Neural cell (in vitro differentiated cells): ENCODE measurements at regions not wholly inside any gene's neighbourhood (a gene's known extent, or its start where the extent isn't known, plus 50 kb on each side); places are given as distances from the start of the nearest gene placed in this dataset.

Experiments used
- H2AFZ ChIP-seq: fragments of 200-600, 300-800 bp; sonication (generic), shearing (Covaris generic); 2 replicates; pipeline ENCODE4 v1.6.0; 2014; ENCODE audit warnings: low read depth, mild to moderate bottlenecking, antibody characterized with exemption, low read length, moderate library complexity
- H3F3A ChIP-seq: fragments of 200-600 bp; shearing (Covaris generic); 2 replicates; pipeline ENCODE4 v1.6.1; 2016; ENCODE audit warnings: mild to moderate bottlenecking, moderate library complexity, mixed read lengths, antibody characterized with exemption, low read length; ENCODE audit not compliant: insufficient read depth, poor library complexity, severe bottlenecking
- H3K27ac ChIP-seq: fragments of 200-600, 300-800 bp; sonication (generic), shearing (Covaris generic); 2 replicates; pipeline ENCODE4 v1.5.1; 2014; ENCODE audit warnings: mild to moderate bottlenecking, low read length, moderate library complexity
- H3K27me3 ChIP-seq: fragments of 300-800, 200-600 bp; sonication (generic), shearing (Covaris generic); 2 replicates; pipeline ENCODE4 v1.6.0; 2014; ENCODE audit warnings: mild to moderate bottlenecking, low read depth, low read length, moderate library complexity; ENCODE audit not compliant: insufficient read depth
- H3K36me3 ChIP-seq: fragments of 300-800, 200-600 bp; sonication (generic), shearing (Covaris generic); 2 replicates; pipeline ENCODE4 v1.5.1; 2014; ENCODE audit warnings: mild to moderate bottlenecking, antibody characterized with exemption, low read length, moderate library complexity; ENCODE audit not compliant: insufficient read depth
- H3K4me2 ChIP-seq: fragments of 300-800, 200-600 bp; sonication (generic), shearing (Covaris generic); 2 replicates; pipeline ENCODE4 v1.6.0; 2014; ENCODE audit warnings: mild to moderate bottlenecking, low read length
- H3K4me3 ChIP-seq: fragments of 300-800, 200-600 bp; sonication (generic), shearing (Covaris generic); 2 replicates; pipeline ENCODE4 v1.5.1; 2014; ENCODE audit warnings: mild to moderate bottlenecking, low read length, moderate library complexity
- H3K79me2 ChIP-seq: fragments of 200-600 bp; shearing (Covaris generic); replicated peaks from 2 replicates; pipeline ENCODE4 v1.6.0; 2014; ENCODE audit warnings: mild to moderate bottlenecking, low read length, moderate library complexity; ENCODE audit not compliant: insufficient read depth
- H3K9ac ChIP-seq: fragments of 300-800, 200-600 bp; sonication (generic), shearing (Covaris generic); 2 replicates; pipeline ENCODE4 v1.6.1; 2016; ENCODE audit warnings: mild to moderate bottlenecking, low read length, mixed read lengths
- H3K9me2 ChIP-seq: fragments of 200-600 bp; shearing (Covaris generic); 2 replicates; pipeline ENCODE4 v1.6.1; 2016; ENCODE audit warnings: mild to moderate bottlenecking, low read length, mixed read lengths; ENCODE audit not compliant: insufficient read depth
- H3K9me3 ChIP-seq: fragments of 200-600, 300-800 bp; sonication (generic), shearing (Covaris generic); 2 replicates; pipeline ENCODE4 v1.6.1; 2016; ENCODE audit warnings: mild to moderate bottlenecking, mixed run types, low read length, moderate library complexity, mixed read lengths
- H4K20me1 ChIP-seq: fragments of 200-600 bp; shearing (Covaris generic); 2 replicates; pipeline ENCODE4 v1.6.1; 2016; ENCODE audit warnings: mild to moderate bottlenecking, mixed run types; ENCODE audit not compliant: insufficient read depth
- EP300 ChIP-seq: fragments of 450-650 bp; conservative IDR thresholded peaks from 2 replicates; pipeline ENCODE4 v1.6.1; 2014; ENCODE audit warnings: antibody characterized with exemption, mild to moderate bottlenecking, moderate library complexity; ENCODE audit not compliant: poor library complexity, severe bottlenecking
- EZH2 ChIP-seq: fragments of 200-600, 300-800 bp; shearing (Covaris generic), sonication (generic); IDR thresholded peaks from 2 replicates; pipeline ENCODE4 v1.6.1; 2014; ENCODE audit warnings: antibody characterized with exemption, low read length, borderline replicate concordance, mild to moderate bottlenecking; ENCODE audit not compliant: insufficient read depth, poor library complexity, severe bottlenecking
- MXI1 ChIP-seq: fragments of 450-650 bp; conservative IDR thresholded peaks from 2 replicates; pipeline ENCODE4 v1.6.1; 2014; ENCODE audit warnings: antibody characterized with exemption, mild to moderate bottlenecking; ENCODE audit not compliant: poor library complexity, severe bottlenecking
- POLR2AphosphoS5 ChIP-seq: IDR thresholded peaks from 2 replicates; pipeline ENCODE4 v1.6.1; 2012
- RAD21 ChIP-seq: fragments of 450-650 bp; conservative IDR thresholded peaks from 2 replicates; pipeline ENCODE4 v1.6.1; 2014; ENCODE audit warnings: antibody characterized with exemption, mild to moderate bottlenecking, moderate library complexity
- SMC3 ChIP-seq: fragments of 450-650 bp; conservative IDR thresholded peaks from 2 replicates; pipeline ENCODE4 v1.6.1; 2014; ENCODE audit warnings: antibody characterized with exemption, mild to moderate bottlenecking, moderate library complexity; ENCODE audit not compliant: poor library complexity
- TAF1 ChIP-seq: IDR thresholded peaks from 2 replicates; pipeline ENCODE4 v1.6.1; 2012; ENCODE audit warnings: low read depth
- TF ChIP-seq, protein P1 (sequence below): IDR thresholded peaks from 2 replicates; pipeline ENCODE4 v1.6.1; 2012; ENCODE audit warnings: borderline replicate concordance
- TF ChIP-seq, protein P2 (sequence below): fragments of 450-650 bp; IDR thresholded peaks from 2 replicates; pipeline ENCODE4 v1.5.1; 2014; ENCODE audit warnings: antibody characterized with exemption, mild to moderate bottlenecking, moderate library complexity; ENCODE audit not compliant: poor library complexity, severe bottlenecking

DNA sequence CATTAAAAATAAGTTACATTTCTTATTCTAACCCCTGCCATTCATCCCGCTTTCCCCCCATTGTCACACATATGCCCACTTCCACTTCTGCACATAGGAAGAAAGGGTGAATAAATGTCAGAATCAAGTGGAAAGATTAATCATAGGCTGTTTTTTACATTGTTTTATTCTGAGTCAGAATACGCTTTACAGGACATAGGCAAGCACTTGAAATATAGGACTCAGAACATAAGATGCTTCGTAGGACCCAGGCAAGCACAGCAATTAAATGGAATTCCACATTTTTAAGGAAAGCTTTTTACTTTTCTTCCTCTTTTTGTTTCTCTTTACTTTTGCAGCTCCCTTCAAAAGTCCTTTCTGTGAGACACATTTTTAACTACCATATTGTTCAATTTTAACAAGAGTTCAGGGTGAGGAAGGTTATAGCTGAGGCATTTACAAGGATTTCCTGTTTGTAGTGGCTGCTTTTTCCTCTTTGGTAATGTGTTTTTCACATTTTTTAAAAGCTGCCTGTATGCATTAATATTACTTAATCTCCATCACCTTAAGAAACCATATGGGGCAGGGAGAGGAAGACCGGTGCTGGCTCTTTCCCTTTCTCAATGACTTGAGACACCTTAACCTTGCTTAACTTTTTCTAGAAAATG is 130.0 kb downstream of the TES start:
- Histone ChIP-seq H3K9ac (no peak overlapping the region), H3F3A (no peaks in the 10 kb centered on the region), H3K36me3 (no peaks in the 10 kb centered on the region), H2AFZ (no peak overlapping the region), H3K4me3 (no peak overlapping the region), H3K79me2 (no peaks in the 10 kb centered on the region), H4K20me1 (no peaks in the 10 kb centered on the region), H3K4me2 (no peak overlapping the region), H3K9me2 (no peaks in the 10 kb centered on the region), H3K27me3 (no peaks in the 10 kb centered on the region), H3K9me3 (no peaks in the 10 kb centered on the region), H3K27ac (no peak overlapping the region)
- TF ChIP-seq, protein P1, sequence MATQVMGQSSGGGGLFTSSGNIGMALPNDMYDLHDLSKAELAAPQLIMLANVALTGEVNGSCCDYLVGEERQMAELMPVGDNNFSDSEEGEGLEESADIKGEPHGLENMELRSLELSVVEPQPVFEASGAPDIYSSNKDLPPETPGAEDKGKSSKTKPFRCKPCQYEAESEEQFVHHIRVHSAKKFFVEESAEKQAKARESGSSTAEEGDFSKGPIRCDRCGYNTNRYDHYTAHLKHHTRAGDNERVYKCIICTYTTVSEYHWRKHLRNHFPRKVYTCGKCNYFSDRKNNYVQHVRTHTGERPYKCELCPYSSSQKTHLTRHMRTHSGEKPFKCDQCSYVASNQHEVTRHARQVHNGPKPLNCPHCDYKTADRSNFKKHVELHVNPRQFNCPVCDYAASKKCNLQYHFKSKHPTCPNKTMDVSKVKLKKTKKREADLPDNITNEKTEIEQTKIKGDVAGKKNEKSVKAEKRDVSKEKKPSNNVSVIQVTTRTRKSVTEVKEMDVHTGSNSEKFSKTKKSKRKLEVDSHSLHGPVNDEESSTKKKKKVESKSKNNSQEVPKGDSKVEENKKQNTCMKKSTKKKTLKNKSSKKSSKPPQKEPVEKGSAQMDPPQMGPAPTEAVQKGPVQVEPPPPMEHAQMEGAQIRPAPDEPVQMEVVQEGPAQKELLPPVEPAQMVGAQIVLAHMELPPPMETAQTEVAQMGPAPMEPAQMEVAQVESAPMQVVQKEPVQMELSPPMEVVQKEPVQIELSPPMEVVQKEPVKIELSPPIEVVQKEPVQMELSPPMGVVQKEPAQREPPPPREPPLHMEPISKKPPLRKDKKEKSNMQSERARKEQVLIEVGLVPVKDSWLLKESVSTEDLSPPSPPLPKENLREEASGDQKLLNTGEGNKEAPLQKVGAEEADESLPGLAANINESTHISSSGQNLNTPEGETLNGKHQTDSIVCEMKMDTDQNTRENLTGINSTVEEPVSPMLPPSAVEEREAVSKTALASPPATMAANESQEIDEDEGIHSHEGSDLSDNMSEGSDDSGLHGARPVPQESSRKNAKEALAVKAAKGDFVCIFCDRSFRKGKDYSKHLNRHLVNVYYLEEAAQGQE = no peak
- TF ChIP-seq EZH2 (no peak), TAF1 (no peak), SMC3 (no peak), POLR2AphosphoS5 (no peak), EP300 (no peak), MXI1 (no peak)
- TF ChIP-seq, protein P2, sequence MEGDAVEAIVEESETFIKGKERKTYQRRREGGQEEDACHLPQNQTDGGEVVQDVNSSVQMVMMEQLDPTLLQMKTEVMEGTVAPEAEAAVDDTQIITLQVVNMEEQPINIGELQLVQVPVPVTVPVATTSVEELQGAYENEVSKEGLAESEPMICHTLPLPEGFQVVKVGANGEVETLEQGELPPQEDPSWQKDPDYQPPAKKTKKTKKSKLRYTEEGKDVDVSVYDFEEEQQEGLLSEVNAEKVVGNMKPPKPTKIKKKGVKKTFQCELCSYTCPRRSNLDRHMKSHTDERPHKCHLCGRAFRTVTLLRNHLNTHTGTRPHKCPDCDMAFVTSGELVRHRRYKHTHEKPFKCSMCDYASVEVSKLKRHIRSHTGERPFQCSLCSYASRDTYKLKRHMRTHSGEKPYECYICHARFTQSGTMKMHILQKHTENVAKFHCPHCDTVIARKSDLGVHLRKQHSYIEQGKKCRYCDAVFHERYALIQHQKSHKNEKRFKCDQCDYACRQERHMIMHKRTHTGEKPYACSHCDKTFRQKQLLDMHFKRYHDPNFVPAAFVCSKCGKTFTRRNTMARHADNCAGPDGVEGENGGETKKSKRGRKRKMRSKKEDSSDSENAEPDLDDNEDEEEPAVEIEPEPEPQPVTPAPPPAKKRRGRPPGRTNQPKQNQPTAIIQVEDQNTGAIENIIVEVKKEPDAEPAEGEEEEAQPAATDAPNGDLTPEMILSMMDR = no peak

DNA sequence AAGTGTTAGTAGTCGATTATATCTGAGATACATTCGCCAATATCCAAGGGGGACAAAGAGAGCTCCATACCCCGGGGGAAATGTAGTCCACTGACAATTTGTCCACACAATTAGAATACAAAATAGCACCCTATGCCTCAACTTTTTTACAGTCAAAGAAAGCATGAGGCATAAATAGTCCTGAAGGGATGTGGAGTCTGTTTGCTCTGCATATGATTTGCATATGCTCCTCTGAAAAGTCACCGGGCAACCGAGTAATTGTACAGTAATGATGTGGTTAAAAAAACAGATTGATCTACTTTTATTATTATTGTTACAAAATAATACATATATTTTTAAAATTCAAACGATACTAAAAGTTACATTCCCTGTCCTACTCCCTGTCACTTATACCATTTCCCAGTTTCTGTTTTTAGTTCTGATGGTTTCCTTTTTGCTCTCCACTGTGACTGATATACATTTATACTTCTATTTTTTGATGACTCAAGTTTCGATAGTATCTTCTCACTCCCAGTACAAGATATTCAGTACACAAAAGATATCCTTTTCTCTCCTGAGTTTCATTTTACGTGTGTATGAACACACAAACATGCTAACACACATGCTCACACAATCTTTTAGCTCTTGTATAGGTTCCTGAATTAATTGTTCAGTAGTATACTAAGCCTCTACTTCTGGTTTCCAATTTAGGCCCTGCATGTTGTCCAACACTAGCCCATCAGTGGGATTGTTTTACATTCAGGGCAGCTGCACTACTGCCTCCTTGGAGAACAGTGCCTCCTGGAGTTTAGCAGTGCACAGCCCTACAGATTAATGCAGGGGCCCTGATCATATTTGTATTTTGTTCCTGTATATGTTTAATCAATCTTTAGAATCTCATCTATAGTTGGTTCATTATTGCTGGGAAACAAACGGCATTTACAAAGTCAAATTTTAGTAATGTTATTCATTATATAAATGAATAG is 130.9 kb downstream of the TES start:
- H3K9me2 ChIP-seq = no peaks in the 10 kb centered on the region
- H3K9ac ChIP-seq = no peak overlapping the region
- TF ChIP-seq, protein P1 = no peak
- TF ChIP-seq RAD21 = no peak
- TF ChIP-seq EZH2 = no peak
- no peak for TF ChIP-seq TAF1
- no peak for TF ChIP-seq EP300
- no peak for TF ChIP-seq POLR2AphosphoS5
- no peak for TF ChIP-seq MXI1
- TF ChIP-seq, protein P2 = no peak
- TF ChIP-seq SMC3 = no peak
- H4K20me1 ChIP-seq = no peaks in the 10 kb centered on the region
- no peak overlapping the region for H2AFZ ChIP-seq
- H3K4me3 ChIP-seq = no peak overlapping the region
- H3F3A ChIP-seq = no peaks in the 10 kb centered on the region
- H3K27me3 ChIP-seq = no peaks in the 10 kb centered on the region
- H3K27ac ChIP-seq = no peak overlapping the region
- no peaks in the 10 kb centered on the region for H3K9me3 ChIP-seq
- no peak overlapping the region for H3K4me2 ChIP-seq
- H3K79me2 ChIP-seq = no peaks in the 10 kb centered on the region
- H3K36me3 ChIP-seq = no peaks in the 10 kb centered on the region
